Activated CD4-positive, CD25-positive, alpha-beta regulatory T cell treated with anti-CD3 and anti-CD28 coated beads, Interleukin-2, amount 50 U/mL, for 72 hours (primary cell): ENCODE measurements at regions not wholly inside any gene's neighbourhood (a gene's known extent, or its start where the extent isn't known, plus 50 kb on each side); places are given as distances from the start of the nearest gene placed in this dataset.

Experiments used
- DNase-seq: peaks from one replicate; pipeline ENCODE4 v3.0.0; 2021

- no peak for DNase-seq
Observed at GRCh38 chr15:93614386-93615104, 525.5 kb upstream of the RGMA start.

- DNase-seq = no peak
Observed at GRCh38 chr15:93613386-93613785, 524.4 kb upstream of the RGMA start.

DNA sequence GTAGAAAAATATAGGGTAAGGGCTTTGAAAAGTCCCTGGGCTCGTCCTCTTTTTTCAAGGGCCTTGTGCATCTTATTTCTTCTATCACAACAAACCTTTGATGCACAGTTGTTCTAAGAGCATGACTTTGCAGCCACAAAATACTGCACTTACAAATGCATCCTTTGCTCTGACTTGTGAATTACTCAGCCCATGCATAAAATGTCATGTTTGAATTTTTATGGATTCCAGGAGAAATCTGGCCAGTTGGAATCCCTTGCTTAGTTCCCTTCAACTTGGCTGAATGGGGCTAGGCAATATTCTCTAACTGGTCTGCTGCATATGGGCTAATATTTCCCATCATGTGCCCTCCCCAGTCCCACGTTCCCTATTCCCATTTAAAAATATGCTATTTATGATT lies 523.9 kb upstream of the RGMA start:
- no peak for DNase-seq

- no peak for DNase-seq
Observed at GRCh38 chr15:93610944-93611343, 521.9 kb upstream of the RGMA start.

GRCh38 chr15:93608643-93609148 lies 519.7 kb upstream of the RGMA start:
- no peak for DNase-seq

DNA sequence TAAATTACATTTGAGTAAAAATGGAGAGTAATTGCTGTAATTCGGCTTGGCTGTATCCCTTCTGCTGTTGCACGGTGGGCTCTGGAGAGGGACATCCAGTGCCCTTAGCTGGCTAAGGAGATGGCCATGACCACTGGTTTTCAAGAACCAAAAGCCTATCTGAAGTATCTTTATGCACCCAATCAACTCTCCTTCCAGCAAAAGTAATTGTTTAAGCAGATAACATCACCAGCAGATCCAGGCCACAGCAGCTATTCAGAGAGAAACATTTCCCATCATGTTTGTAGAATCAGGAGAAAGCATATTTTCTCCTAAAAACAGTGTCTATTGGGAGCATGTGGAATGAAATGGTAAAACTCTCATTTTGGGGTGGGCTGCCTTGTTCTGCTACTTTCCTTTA lies 514.5 kb upstream of the RGMA start:
- DNase-seq = no peak

GRCh38 chr15:93587059-93587521 lies 498.1 kb upstream of the RGMA start:
- DNase-seq = no peak

DNA sequence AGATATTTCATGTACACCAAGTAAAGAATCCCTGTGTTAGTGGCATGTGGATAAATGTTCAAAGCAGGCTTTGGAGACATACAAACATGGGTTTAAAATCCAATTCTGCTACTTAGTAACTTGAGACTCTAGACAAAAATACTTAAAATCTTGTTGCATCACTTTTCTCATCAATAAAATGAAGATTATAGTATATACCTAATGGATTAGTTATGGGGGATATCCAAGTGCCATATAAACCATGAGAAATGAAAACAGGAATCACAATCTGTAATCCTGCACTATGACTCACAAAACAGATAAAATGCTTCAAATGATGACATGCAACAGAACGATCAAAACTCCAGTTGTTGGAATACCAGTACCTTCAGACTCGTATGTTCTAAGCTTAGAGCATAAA lies 496.0 kb upstream of the RGMA start:
- no peak for DNase-seq

DNA sequence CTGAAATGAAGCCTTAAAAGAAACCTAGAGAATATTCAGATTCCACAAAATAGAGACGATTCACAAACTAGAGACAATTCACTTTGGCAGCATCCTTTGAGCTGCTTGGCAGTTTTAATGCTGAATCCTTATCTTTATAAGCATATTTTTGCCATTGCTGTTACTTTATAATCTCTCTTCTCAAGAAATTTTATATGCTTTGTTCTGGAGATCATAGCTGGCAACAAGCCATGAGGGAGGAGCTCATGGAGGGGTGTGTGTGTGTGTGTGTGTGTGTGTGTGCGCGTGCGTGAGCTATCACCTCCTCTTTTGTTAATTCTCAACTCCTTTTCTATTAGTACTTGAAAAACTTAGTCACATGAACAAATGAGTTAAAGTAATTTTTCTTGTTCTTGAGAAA lies 495.0 kb upstream of the RGMA start:
- DNase-seq = no peak

- DNase-seq = no peak
Observed at GRCh38 chr15:93583552-93583951, 494.5 kb upstream of the RGMA start.

DNA sequence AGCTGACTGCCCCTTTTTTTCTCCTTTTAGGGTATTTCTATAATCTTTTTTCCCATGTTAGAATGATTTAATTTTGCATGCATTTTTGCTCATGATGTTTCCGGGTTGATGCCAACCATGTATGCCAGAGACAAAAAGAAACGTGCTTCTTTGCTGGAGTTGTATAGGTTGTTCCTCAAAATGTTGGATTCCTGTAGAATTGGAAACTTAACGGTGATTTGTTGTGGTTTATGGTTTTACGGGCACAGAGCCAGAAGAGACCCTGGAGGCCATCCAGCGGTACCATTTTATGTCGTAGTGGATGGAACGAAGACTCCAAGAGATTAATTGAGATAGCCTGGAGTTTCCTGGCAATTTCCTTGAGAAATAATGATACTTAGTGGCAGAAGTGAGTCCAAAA lies 481.5 kb upstream of the RGMA start:
- DNase-seq = no peak

- DNase-seq = no peak
Observed at GRCh38 chr15:93566762-93567161, 477.8 kb upstream of the RGMA start.

DNA sequence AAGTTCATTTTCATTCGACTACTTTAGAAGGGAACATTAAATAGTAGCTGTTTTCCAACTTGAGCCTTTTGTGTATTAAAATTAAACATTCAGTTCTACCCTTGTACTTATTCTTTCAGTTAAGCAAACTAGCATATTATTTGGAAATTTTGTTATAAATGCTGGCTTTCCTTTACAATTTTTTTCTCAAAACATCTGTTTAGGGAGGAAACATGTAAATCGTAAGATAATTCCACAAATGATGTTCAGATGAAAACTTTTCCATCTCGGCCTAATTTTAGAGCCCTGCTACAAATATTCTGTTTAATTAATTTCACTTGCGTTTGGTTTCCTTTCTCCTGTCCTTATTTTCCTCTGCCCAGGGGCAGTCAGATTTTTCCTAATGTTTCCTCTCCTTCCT lies 476.2 kb upstream of the RGMA start:
- no peak for DNase-seq

- DNase-seq = no peak
Observed at GRCh38 chr15:93563218-93563617, 474.2 kb upstream of the RGMA start.

DNA sequence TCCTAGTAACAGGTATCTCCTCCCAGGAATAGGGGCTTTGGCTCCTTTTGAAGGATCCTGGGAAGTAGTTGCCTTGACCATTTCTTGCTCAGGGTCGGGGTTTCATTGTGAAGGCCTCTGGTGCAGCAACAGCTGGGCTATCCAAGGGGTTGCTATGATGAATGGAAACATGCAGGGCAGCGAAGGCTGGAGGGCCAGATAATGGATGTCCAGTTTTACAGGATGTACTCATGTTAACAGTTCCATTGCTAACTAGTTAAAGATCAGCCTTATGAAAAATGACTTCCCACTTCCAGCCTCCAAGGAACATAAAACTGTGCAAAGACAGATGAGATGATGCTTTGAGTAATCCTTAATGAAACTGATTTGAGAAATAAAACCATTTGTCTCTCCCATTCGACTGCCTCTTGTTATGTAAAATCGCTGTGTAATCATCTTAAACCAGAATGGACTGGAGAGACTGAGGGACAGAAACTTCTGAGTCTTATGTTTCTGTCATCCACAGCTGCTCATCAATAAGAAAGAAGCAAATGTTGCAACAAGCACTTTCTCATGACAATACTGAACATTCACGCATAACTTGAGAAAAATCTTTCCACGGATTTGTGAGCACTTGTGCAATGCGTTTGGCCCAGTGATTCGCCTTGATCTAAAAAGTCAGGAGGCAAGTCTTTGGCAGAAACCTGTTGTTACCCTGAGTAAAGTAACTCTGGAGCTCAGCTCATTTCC lies 473.5 kb upstream of the RGMA start:
- no peak for DNase-seq

- DNase-seq = no peak
Observed at GRCh38 chr15:93557696-93558095, 468.7 kb upstream of the RGMA start.

GRCh38 chr15:93553167-93553935 lies 464.3 kb upstream of the RGMA start:
- no peak for DNase-seq

- no peak for DNase-seq
Observed at GRCh38 chr15:93543093-93543492, 454.1 kb upstream of the RGMA start.

DNA sequence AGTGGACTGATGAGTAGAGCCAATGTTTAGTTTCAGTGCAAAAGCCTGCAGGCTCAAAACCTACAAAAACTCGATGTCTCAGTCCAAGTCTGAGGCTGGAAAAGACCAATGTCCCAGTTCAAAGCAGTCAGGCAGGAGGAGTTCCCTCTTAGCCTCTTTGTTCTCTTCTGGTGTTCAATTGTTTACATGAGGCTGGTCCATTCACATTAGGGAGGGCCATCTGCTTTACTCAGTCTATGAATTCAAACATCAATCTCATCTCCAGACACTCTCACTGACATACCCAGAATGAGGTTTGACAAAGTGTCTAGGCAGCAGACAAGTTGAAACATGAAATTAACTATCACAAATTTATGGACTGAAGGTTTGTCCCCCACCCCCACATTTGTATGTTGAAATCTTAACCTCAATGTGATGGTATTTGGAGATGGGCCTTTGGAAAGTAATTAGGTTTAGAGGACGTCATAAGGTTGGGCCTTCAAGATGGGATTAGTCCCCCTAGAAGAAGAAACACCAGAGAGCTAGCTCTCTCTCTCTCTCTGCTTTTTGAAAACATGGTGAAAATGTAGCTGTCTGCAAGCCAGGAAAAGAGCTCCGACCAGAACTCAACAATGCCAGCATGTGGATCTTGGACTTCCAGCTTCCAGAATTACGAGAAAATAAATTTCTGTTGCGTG lies 438.5 kb upstream of the RGMA start:
- DNase-seq = no peak

DNA sequence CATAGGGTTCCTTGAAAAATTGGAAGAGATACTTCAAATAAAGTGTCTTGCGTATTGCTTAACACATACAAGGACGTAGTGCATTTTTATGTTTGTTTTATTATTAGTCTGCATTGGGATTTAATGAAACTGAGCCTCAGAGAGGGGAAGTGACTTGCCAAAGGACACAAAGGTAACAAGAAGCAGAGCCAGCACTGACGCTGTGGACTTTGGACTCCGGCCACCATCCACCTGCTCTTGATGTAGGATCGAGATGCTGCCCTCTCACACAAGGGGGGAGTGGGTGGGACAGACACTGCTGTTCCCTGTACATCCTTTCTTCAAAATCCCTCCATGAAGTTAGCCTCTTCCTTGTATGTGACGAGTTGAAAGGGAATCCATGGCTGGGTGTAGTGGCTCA lies 435.4 kb upstream of the RGMA start:
- no peak for DNase-seq

DNA sequence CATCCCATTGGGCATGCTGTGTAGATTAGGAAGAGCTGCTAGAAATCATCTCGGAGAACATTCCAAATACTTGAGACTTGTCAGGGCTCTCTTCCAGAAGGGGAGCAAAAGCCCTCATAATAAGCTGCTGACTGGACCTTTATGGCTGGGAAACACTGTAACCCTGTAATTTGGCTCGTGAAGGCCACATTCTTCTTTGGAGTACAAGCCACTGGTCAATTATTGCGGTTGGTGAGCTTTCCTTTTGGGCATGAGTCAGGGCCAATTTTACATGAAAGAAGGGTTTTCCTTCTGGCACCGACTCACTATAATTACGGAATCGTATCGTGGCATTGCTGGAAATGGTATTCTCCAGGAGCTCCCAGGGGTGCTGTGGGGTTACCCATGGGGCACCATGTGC lies 434.5 kb upstream of the RGMA start:
- DNase-seq = no peak

- DNase-seq = no peak
Observed at GRCh38 chr15:93520206-93520605, 431.2 kb upstream of the RGMA start.

GRCh38 chr15:93519599-93519998 lies 430.6 kb upstream of the RGMA start:
- DNase-seq = no peak
